Stomach (tissue), 8 donors: ENCODE measurements at regions not wholly inside any gene's neighbourhood (a gene's known extent, or its start where the extent isn't known, plus 50 kb on each side); places are given as distances from the start of the nearest gene placed in this dataset.

Experiments used
- DNase-seq, 2 donors: peaks; one replicate each; pipeline versions ENCODE4 v3.0.0 to v3.0.0-alpha.2; 2013 to 2019
- H3K27ac ChIP-seq, 5 donors: fragments of 200-600 bp in 4 of 5; sonication (generic) in 4 of 5; one replicate each; pipeline ENCODE4 v1.5.1; 2013 to 2019; ENCODE audit warnings: mild to moderate bottlenecking in 1 of 5, moderate library complexity in 1 of 5
- H3K27me3 ChIP-seq, 3 donors: fragments of 200-600 bp; sonication (generic); one replicate each; pipeline ENCODE4 v1.5.1; 2017 to 2019; ENCODE audit warnings: mixed run types in 1 of 3
- H3K36me3 ChIP-seq, 4 donors: fragments of 200-600 bp; sonication (generic); 1 replicate in 3 of 4; 2 replicates in 1 of 4; pipeline ENCODE4 v1.5.1; 2016 to 2019
- H3K4me1 ChIP-seq, 4 donors: fragments of 200-600 bp; sonication (generic); one replicate each; pipeline ENCODE4 v1.5.1; 2016 to 2019
- H3K4me3 ChIP-seq, 4 donors: fragments of 200-600 bp; sonication (generic) in 3 of 4; one replicate each; pipeline ENCODE4 v1.5.1; 2016 to 2019; ENCODE audit warnings: mild to moderate bottlenecking in 1 of 4
- H3K9me3 ChIP-seq, 4 donors: fragments of 200-600 bp; sonication (generic); one replicate each; pipeline ENCODE4 v1.5.1; 2016 to 2019
- EP300 ChIP-seq: sonication (generic); formaldehyde crosslinking; IDR thresholded peaks from one replicate; pipeline ENCODE4 v1.6.1; 2017; ENCODE audit warnings: antibody characterized with exemption
- POLR2A ChIP-seq, 4 donors: fragments of 450-650 bp; IDR thresholded peaks; one replicate each; pipeline ENCODE4 v1.6.1; 2016; ENCODE audit warnings: antibody characterized with exemption in 4 of 4, control low read depth in 2 of 4, mild to moderate bottlenecking in 1 of 4, moderate library complexity in 1 of 4
- POLR2AphosphoS5 ChIP-seq, 3 donors: sonication (generic); formaldehyde crosslinking; IDR thresholded peaks; one replicate each; pipeline ENCODE4 v1.6.1; 2016; ENCODE audit warnings: antibody characterized with exemption in 3 of 3
- WGBS, 5 donors: extraction: QIAGEN DNeasy Blood & Tissue Kit in 3 of 5; methylation state at CpG; one replicate each; pipeline versions ENCODE4 v1.1.5 to v1.1.7; 2013 to 2018; 5-methylcytosine and 5-hydroxymethylcytosine counted together
- intact Hi-C: fragments of 100-400 bp; cut with DNase I; formaldehyde crosslinking; loops from one replicate; pipeline ENCODE4 v1.15.1; 2023; ENCODE audit warnings: low total_unique reads
- TF ChIP-seq, protein P1 (sequence below), 7 experiments: fragments of 450-650 bp in 4 of 7; fragments of 200-600 bp in 3 of 7; sonication (generic) in 3 of 7; IDR thresholded peaks; one replicate each; pipeline ENCODE4 v1.5.1; 2016 to 2019; ENCODE audit warnings: antibody characterized with exemption in 7 of 7, control low read depth in 2 of 7, mild to moderate bottlenecking in 1 of 7
- donor health status: healthy with polysubstance abuse.
- donor health status: Bipolar disorder and iron deficiency.
- donor health status: healthy.

DNA sequence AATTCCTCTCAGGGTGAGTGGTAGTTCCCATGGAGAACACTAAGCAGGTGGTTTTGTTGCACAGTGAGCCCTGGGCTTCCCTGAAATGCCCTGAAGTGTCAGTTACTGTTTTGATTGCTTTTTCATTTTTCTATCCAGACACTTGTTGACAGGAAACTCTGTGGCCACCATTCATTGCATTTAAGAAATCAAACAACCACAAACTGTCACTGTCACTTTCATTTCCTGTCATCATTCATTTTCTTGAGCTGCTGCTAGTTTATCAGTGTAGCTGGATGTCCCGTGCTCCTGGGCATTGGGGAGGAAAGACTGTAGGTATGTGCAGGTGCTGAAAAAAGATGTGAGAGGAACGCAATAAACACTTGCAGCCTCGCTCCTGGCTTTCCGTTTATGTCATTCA is 891.6 kb upstream of the ZEB2 start:
- H3K27me3 ChIP-seq, result no peaks in the 10 kb centered on the region
- H3K36me3 ChIP-seq, result no peaks in the 10 kb centered on the region
- H3K9me3 ChIP-seq, result peaks cover 0 to 10% (median 0%) of the 10 kb centered on the region in 4 donors
- H3K27ac ChIP-seq, result no peak overlapping the region
- no peak overlapping the region for H3K4me3 ChIP-seq
- no peaks in the 10 kb centered on the region for H3K4me1 ChIP-seq
- no peak for TF ChIP-seq POLR2A (IDR thresholded peaks at IDR 0.05)
- WGBS, 5 donors, result 67 to 73% (median 69%) methylated on average over 4 of the region's 4 CpGs
- intact Hi-C loops, result no loop called here
- DNase-seq, result peak in 1 of 2 donors; percentile 51

DNA sequence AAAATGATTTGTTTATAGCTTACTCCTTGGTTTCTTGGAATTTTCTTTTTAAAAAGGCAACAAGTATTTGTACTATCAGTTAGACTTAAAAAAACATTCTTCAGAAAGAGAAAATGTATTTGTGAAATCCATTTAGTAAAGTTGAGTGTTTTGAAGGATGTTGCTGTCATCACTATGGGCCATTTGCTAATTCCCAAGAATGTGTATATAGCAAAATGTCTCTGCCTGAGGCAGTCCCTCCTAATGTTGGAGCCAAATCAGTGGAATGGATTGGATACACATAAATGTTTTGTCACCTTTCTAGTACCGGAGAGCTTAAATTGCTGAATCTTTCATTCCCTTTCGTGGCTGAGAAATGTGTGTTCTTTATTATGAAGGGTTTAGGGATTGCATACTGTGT is 890.2 kb upstream of the ZEB2 start:
- intact Hi-C loops, result no loop called here
- Histone ChIP-seq H3K4me1 (no peaks in the 10 kb centered on the region), H3K4me3 (no peak overlapping the region), H3K27ac (no peak overlapping the region), H3K27me3 (no peaks in the 10 kb centered on the region), H3K9me3 (peaks cover 0 to under 1% (median 0%) of the 10 kb centered on the region in 4 donors), H3K36me3 (no peaks in the 10 kb centered on the region)
- WGBS, 5 donors, result 75 to 90% (median 89%) methylated on average over 2 of the region's 2 CpGs
- TF ChIP-seq POLR2A (IDR thresholded peaks at IDR 0.05) (no peak), POLR2AphosphoS5 (IDR thresholded peaks at IDR 0.05) (no peak), EP300 (no peak)
- TF ChIP-seq, protein P1, sequence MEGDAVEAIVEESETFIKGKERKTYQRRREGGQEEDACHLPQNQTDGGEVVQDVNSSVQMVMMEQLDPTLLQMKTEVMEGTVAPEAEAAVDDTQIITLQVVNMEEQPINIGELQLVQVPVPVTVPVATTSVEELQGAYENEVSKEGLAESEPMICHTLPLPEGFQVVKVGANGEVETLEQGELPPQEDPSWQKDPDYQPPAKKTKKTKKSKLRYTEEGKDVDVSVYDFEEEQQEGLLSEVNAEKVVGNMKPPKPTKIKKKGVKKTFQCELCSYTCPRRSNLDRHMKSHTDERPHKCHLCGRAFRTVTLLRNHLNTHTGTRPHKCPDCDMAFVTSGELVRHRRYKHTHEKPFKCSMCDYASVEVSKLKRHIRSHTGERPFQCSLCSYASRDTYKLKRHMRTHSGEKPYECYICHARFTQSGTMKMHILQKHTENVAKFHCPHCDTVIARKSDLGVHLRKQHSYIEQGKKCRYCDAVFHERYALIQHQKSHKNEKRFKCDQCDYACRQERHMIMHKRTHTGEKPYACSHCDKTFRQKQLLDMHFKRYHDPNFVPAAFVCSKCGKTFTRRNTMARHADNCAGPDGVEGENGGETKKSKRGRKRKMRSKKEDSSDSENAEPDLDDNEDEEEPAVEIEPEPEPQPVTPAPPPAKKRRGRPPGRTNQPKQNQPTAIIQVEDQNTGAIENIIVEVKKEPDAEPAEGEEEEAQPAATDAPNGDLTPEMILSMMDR (IDR thresholded peaks at IDR 0.05), result no peak
- no peak for DNase-seq

DNA sequence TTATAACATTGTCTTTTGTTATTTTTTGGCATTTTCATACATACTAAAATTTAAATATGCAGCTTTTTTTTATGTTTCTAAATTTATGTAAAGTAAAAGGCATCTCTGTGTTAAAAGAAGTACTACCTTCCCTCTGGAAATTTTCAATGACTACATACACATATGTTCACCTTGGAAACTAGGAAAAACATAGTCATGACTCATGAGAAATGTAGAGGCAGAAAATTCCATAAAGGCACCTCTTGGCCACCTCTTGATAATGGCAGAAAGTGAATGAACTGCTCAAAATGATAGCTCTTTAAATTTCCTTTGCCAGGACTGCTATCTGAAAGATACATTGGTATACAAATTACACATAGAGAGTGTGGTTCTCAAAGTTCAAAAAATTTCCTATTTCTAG is 889.1 kb upstream of the ZEB2 start:
- no peaks in the 10 kb centered on the region for H3K9me3 ChIP-seq
- H3K27me3 ChIP-seq, result no peaks in the 10 kb centered on the region
- H3K4me1 ChIP-seq, result no peaks in the 10 kb centered on the region
- TF ChIP-seq, protein P1 (IDR thresholded peaks at IDR 0.05), result no peak
- TF ChIP-seq POLR2AphosphoS5 (IDR thresholded peaks at IDR 0.05) (no peak), POLR2A (IDR thresholded peaks at IDR 0.05) (no peak), EP300 (no peak)
- no peak for DNase-seq
- H3K36me3 ChIP-seq, result no peaks in the 10 kb centered on the region
- intact Hi-C loops, result no loop called here
- no peak overlapping the region for H3K4me3 ChIP-seq
- H3K27ac ChIP-seq, result no peak overlapping the region

DNA sequence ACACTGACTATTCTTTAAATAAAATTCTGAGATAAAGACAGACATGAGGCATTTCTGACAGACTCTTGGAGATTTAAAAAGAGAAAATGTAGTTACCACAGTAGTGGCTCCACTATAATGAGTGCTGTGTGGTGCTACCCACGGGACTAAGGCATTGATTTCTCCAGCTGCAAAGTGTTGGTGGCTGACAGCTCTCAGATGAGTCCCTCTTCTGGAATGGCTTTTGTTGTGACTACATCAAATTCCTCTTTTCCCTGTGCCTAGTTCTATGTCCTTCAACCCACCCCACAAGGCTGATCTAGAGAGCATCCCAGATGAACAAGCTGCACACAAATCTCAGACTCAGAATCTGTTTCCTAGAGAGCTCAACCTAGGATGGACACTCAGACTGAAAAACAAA is 884.8 kb upstream of the ZEB2 start:
- DNase-seq, result no peak
- Histone ChIP-seq H3K9me3 (no peaks in the 10 kb centered on the region), H3K27me3 (no peaks in the 10 kb centered on the region), H3K4me3 (no peak overlapping the region), H3K4me1 (no peaks in the 10 kb centered on the region), H3K27ac (no peak overlapping the region), H3K36me3 (no peaks in the 10 kb centered on the region)
- 36 to 68% (median 60%) methylated on average over 1 of the region's 1 CpG for WGBS, 5 donors
- TF ChIP-seq POLR2A (IDR thresholded peaks at IDR 0.05), result no peak
- intact Hi-C loops, result no loop called here

DNA sequence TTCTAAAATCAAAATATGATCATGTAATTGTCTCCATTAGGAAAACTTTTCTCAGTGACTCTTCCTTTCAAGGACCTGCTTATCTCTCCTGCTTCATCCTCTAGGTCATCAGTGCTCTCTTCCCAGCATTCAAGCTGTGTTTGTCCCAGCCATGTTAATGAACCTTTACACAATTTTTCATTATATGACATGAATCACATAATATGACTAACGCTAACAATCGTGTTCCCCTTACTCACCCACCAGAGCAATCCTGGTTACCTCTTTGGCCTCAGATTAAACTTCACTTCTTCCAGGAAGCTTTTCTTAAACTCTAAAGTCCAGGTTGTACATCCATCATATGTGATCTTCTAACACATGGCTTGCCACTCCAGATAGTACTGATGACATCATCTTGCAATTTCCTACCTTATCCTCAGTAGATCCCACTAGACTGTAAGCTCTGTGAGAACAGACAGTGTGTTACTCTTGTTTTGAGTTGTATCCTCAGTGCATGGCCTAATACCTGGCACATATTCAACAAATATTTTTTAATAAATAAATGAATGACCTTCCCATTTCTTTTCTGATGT is 882.9 kb upstream of the ZEB2 start:
- TF ChIP-seq EP300, result no peak
- TF ChIP-seq, protein P1 (IDR thresholded peaks at IDR 0.05), result no peak
- no peak for TF ChIP-seq POLR2A (IDR thresholded peaks at IDR 0.05)
- TF ChIP-seq POLR2AphosphoS5 (IDR thresholded peaks at IDR 0.05), result no peak
- 92 to 95% (median 94%) methylated on average over 2 of the region's 2 CpGs for WGBS, 5 donors
- intact Hi-C loops, result no loop called here

More for the DNA sequence above, 882.9 kb upstream of the ZEB2 start:
- no peak for DNase-seq
- H3K27me3 ChIP-seq, result no peaks in the 10 kb centered on the region
- no peak overlapping the region for H3K27ac ChIP-seq
- no peak overlapping the region for H3K4me3 ChIP-seq
- no peaks in the 10 kb centered on the region for H3K36me3 ChIP-seq
- H3K9me3 ChIP-seq, result no peaks in the 10 kb centered on the region
- no peaks in the 10 kb centered on the region for H3K4me1 ChIP-seq
